Retinal pigment epithelial cell (primary cell): ENCODE measurements at regions not wholly inside any gene's neighbourhood (a gene's known extent, or its start where the extent isn't known, plus 50 kb on each side); places are given as distances from the start of the nearest gene placed in this dataset.

Experiments used
- DNase-seq: peaks from one replicate; pipeline ENCODE4 v3.0.0-alpha.2; 2010; ENCODE audit warnings: low read depth
- H3K4me3 ChIP-seq: 2 replicates; pipeline ENCODE4 v1.5.1; 2011; ENCODE audit warnings: mild to moderate bottlenecking, low read length, control low read depth, moderate library complexity
- TF ChIP-seq, protein P1 (sequence below): conservative IDR thresholded peaks from 2 replicates; pipeline ENCODE4 v1.5.1; 2011; ENCODE audit warnings: low read depth, low read length, control low read depth, inconsistent platforms

DNA sequence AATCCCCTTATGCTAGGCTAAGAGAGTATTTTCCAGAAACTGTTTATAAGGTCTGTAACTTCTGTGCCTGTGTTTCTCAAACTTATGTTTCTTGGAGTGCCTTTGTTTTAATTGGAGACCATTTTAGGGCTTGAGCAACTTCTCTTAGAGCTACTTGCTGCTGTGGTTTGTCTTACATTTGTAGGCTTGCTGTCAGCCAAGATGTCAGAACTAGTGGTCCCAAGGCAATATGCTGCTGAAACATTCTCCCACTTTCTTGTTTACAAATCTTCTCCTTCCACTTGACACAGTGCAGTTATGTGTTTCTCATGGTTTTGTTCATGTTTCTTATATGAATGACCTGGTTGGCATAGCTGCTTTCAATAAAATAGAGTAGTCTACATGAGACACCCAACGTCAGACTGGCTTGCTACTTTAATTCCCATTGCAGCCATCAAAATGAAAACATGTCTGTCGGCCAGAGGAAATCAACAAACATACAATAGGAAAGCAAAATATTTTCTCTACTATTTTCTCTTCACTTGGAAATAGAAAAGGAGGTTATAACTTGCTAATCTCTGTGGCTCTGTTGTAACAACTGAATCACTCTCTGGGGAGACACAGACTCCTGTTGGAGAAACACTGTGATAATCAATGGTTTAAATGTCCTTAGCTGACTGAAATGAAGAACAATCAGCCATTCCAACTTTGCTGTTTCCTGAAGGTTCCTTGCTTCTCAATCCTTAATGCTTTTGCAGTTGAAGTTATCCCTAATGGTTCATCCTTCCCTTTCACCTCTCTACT lies 426.4 kb downstream of the PDGFC start:
- TF ChIP-seq, protein P1, sequence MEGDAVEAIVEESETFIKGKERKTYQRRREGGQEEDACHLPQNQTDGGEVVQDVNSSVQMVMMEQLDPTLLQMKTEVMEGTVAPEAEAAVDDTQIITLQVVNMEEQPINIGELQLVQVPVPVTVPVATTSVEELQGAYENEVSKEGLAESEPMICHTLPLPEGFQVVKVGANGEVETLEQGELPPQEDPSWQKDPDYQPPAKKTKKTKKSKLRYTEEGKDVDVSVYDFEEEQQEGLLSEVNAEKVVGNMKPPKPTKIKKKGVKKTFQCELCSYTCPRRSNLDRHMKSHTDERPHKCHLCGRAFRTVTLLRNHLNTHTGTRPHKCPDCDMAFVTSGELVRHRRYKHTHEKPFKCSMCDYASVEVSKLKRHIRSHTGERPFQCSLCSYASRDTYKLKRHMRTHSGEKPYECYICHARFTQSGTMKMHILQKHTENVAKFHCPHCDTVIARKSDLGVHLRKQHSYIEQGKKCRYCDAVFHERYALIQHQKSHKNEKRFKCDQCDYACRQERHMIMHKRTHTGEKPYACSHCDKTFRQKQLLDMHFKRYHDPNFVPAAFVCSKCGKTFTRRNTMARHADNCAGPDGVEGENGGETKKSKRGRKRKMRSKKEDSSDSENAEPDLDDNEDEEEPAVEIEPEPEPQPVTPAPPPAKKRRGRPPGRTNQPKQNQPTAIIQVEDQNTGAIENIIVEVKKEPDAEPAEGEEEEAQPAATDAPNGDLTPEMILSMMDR, result no peak
- H3K4me3 ChIP-seq, result no peak overlapping the region

GRCh38 chr4:156539376-156539775 lies 432.2 kb downstream of the PDGFC start:
- H3K4me3 ChIP-seq, result no peak overlapping the region
- no peak for DNase-seq
- TF ChIP-seq, protein P1, result no peak

More for the DNA sequence above, 426.4 kb downstream of the PDGFC start:
- DNase-seq, result no peak

- H3K4me3 ChIP-seq, result no peak overlapping the region
- TF ChIP-seq, protein P1, result no peak
- DNase-seq, result no peak
These were observed 432.8 kb downstream of the PDGFC start for GRCh38 chr4:156538651-156539257.

DNA sequence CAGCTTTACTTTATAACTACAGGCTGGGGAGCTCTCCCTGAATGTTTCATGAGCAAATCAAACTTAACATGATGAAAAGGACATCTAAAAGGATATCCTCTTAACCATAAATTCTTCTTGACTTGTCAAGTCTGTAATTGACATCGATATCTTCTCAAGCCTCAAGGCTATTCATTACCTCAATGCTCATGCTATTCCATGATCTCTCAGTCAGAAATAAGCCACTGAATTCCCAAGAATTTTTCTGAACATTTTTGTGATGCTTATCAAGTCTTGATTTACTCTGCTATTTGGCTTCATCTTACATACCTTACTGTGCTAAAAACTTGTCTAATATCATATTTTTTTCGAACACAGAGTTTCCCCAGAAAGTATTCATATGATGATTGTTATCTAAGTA lies 433.4 kb downstream of the PDGFC start:
- DNase-seq, result no peak
- no peak overlapping the region for H3K4me3 ChIP-seq
- TF ChIP-seq, protein P1, result no peak

DNA sequence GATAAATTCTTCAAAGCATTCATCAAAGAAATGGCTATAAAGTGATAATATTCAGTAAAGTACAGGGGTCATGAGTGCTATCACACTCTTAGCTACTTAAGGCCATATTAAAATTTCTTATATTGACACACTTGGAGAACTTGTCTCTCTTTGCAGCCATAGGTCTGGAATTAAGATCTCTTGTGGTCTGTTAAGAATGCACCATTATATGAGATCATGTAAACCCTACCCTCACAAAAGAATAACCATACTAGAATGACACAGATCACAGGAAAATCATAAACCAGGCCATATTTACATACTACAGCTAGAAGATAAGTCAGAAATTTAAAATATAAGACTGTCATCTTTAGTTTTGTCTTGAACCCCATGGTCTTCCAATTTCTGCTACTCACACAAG lies 434.3 kb downstream of the PDGFC start:
- H3K4me3 ChIP-seq, result no peak overlapping the region
- TF ChIP-seq, protein P1, result no peak
- no peak for DNase-seq

GRCh38 chr4:156536661-156537060 lies 434.9 kb downstream of the PDGFC start:
- no peak for DNase-seq
- TF ChIP-seq, protein P1, result no peak
- H3K4me3 ChIP-seq, result no peak overlapping the region

DNA sequence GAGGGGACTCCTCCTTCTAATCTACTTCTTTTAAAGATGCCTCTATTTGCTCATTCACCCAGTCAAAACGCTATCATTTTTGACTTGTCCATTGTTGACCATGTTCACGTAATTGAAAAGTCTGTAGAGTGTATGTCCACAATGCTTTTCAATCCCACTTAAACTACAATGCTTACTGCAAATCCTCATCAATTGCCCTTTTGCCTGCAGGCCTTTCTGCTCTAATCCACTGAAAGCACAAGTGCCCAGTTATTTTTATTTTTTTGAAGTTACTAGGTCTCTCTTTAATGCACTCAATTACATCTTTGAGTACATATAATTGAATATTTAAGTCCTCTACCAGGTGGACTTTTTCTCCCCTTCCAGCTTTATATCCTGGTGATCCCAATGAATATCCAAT lies 437.4 kb downstream of the PDGFC start:
- no peak for DNase-seq
- TF ChIP-seq, protein P1, result no peak
- H3K4me3 ChIP-seq, result no peak overlapping the region
